CD4-positive, CD25-positive, alpha-beta regulatory T cell (primary cell): ENCODE measurements at regions not wholly inside any gene's neighbourhood (a gene's known extent, or its start where the extent isn't known, plus 50 kb on each side); places are given as distances from the start of the nearest gene placed in this dataset.

Experiments
- ATAC-seq, 2 donors: fragments of 150-1000 bp; cut with Tn5 transposase; one replicate each; pipeline ENCODE4 v1.10.0; 2021; ENCODE audit warnings: low read depth in 2 of 2, moderate number of reproducible peaks in 2 of 2, moderate library complexity in 1 of 2
- DNase-seq, 3 donors: peaks; one replicate each; pipeline versions ENCODE4 v3.0.0 to v3.0.0-alpha.2; 2012 to 2022; ENCODE audit warnings: mixed read lengths in 1 of 3
- H3K27ac ChIP-seq: one replicate; pipeline ENCODE4 v1.7.0; 2013; ENCODE audit warnings: mild to moderate bottlenecking, low read length; ENCODE audit not compliant: insufficient read depth, poor library complexity, severe bottlenecking
- H3K27me3 ChIP-seq: one replicate; pipeline ENCODE4 v1.7.0; 2013; ENCODE audit warnings: low read length; ENCODE audit not compliant: control insufficient read depth, insufficient read depth
- H3K36me3 ChIP-seq: one replicate; pipeline ENCODE4 v1.7.0; 2013; ENCODE audit warnings: mild to moderate bottlenecking, low read length, moderate library complexity; ENCODE audit not compliant: control insufficient read depth, insufficient read depth
- H3K4me1 ChIP-seq: 2 replicates; pipeline ENCODE4 v1.7.0; 2013; ENCODE audit warnings: mild to moderate bottlenecking, low read length; ENCODE audit not compliant: insufficient read depth, control insufficient read depth, poor library complexity, severe bottlenecking
- H3K4me3 ChIP-seq: one replicate; pipeline ENCODE4 v1.7.0; 2013; ENCODE audit warnings: low read depth, mild to moderate bottlenecking, low read length, moderate library complexity
- H3K9me3 ChIP-seq, 2 experiments: 1 replicate in 1 of 2; 2 replicates in 1 of 2; pipeline ENCODE4 v1.7.0; 2013; ENCODE audit warnings: low read length in 2 of 2, mild to moderate bottlenecking in 1 of 2, moderate library complexity in 1 of 2; ENCODE audit not compliant: control insufficient read depth in 2 of 2
- H3K27ac Mint-ChIP-seq, 3 donors: one replicate each; pipeline ENCODE4 v1.8.0; 2020 to 2022; ENCODE audit warnings: mild to moderate bottlenecking in 3 of 3, mixed read lengths in 3 of 3, moderate library complexity in 2 of 3
- H3K27me3 Mint-ChIP-seq: one replicate; pipeline ENCODE4 v1.8.0; 2022; ENCODE audit warnings: mild to moderate bottlenecking, mixed read lengths
- H3K36me3 Mint-ChIP-seq: one replicate; pipeline ENCODE4 v1.8.0; 2020; ENCODE audit warnings: mixed read lengths
- H3K4me1 Mint-ChIP-seq, 4 donors: one replicate each; pipeline ENCODE4 v1.8.0; 2020 to 2022; ENCODE audit warnings: mixed read lengths in 4 of 4, mild to moderate bottlenecking in 1 of 4
- H3K4me3 Mint-ChIP-seq, 4 donors: one replicate each; pipeline ENCODE4 v1.8.0; 2020 to 2022; ENCODE audit warnings: mild to moderate bottlenecking in 4 of 4, mixed read lengths in 4 of 4, moderate library complexity in 3 of 4
- H3K9me3 Mint-ChIP-seq, 7 donors: one replicate each; pipeline ENCODE4 v1.8.0; 2020 to 2022; ENCODE audit warnings: mixed read lengths in 7 of 7, mild to moderate bottlenecking in 3 of 7, moderate library complexity in 2 of 7

DNA sequence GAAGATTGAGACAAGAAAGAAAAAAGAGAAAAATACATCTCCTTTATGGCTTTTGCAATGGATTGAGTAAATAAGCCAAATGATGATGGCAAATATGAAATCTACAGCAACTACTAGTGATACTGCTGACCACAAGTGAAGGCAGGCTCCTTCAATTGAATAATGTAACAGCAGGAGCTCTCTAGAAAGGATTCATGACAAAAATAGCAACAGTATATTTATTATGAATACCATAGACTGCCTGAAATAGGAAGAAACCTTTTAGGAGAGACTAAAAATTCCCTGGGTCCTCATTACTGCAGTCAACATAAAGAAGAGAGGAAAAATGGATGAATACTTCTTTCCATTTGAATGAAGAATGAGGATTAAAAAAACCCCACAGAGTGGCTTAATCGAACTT, 306.8 kb upstream of the ANXA10 start:
- Histone ChIP-seq H3K4me3 (no peak overlapping the region), H3K27ac (no peak overlapping the region), H3K36me3 (no peaks in the 10 kb centered on the region), H3K4me1 (no peaks in the 10 kb centered on the region), H3K9me3 (no peaks in the 10 kb centered on the region), H3K27me3 (no peaks in the 10 kb centered on the region)
- ATAC-seq (no peak), DNase-seq (no peak)
- Mint-ChIP-seq H3K27ac (no peak overlapping the region), H3K4me3 (no peak overlapping the region), H3K9me3 (peaks cover 0 to 19% (median 4%) of the 10 kb centered on the region in 7 donors), H3K36me3 (no peaks in the 10 kb centered on the region), H3K27me3 (no peaks in the 10 kb centered on the region), H3K4me1 (no peaks in the 10 kb centered on the region)

DNA sequence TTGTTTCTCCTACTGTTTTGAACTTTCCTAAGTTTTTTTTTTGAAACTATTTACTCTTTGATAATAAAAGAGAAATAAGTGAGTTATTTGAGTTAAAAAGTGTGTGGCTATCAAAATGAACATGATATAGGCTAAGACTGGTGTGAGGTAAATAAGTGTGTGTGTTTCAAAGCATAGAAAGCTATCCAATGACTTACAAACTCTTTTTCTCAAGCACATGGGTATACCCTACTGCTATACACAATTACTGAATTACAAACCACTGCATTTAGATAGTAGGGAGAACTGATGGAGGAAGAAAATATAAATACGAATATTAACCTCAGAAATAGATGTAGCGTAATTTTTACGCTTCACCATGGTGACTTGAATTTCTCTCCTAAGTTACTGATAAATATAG, 305.8 kb upstream of the ANXA10 start:
- Mint-ChIP-seq H3K36me3 (no peaks in the 10 kb centered on the region), H3K9me3 (peaks cover 0 to 16% (median 4%) of the 10 kb centered on the region in 7 donors), H3K4me3 (no peak overlapping the region), H3K27ac (no peak overlapping the region), H3K4me1 (no peaks in the 10 kb centered on the region), H3K27me3 (no peaks in the 10 kb centered on the region)
- no peaks in the 10 kb centered on the region for H3K4me1 ChIP-seq
- no peaks in the 10 kb centered on the region for H3K36me3 ChIP-seq
- H3K4me3 ChIP-seq, result no peak overlapping the region
- H3K9me3 ChIP-seq, result no peaks in the 10 kb centered on the region
- H3K27me3 ChIP-seq, result no peaks in the 10 kb centered on the region
- no peak overlapping the region for H3K27ac ChIP-seq
- DNase-seq (no peak), ATAC-seq (no peak)

DNA sequence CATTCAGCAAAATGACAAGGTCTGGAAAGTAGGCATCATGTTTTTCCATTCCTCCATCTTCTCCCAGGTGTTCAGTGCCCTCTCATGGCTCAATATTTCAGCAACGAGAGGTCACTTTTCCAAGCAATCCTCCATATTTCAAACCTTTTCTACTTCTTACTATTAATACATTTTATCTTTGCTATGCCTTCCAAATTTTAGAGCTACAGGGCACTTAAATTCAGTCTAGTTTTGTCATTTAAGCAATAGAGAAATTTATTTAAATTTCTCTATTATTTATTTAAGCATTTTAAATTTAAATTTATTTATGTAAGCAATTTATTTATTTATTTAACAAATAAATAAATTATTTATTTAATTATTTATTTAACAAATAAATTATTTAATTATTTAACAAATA, 305.1 kb upstream of the ANXA10 start:
- no peaks in the 10 kb centered on the region for H3K27me3 ChIP-seq
- H3K4me3 Mint-ChIP-seq, result no peak overlapping the region
- no peak overlapping the region for H3K27ac ChIP-seq
- no peaks in the 10 kb centered on the region for H3K27me3 Mint-ChIP-seq
- H3K4me1 Mint-ChIP-seq, result no peaks in the 10 kb centered on the region
- H3K4me1 ChIP-seq, result no peaks in the 10 kb centered on the region
- no peak for DNase-seq
- H3K9me3 ChIP-seq, result no peaks in the 10 kb centered on the region
- no peak overlapping the region for H3K27ac Mint-ChIP-seq
- H3K36me3 ChIP-seq, result no peaks in the 10 kb centered on the region
- no peak for ATAC-seq
- peaks cover 2 to 11% (median 4%) of the 10 kb centered on the region in 7 donors for H3K9me3 Mint-ChIP-seq
- H3K4me3 ChIP-seq, result no peak overlapping the region
- H3K36me3 Mint-ChIP-seq, result no peaks in the 10 kb centered on the region

DNA sequence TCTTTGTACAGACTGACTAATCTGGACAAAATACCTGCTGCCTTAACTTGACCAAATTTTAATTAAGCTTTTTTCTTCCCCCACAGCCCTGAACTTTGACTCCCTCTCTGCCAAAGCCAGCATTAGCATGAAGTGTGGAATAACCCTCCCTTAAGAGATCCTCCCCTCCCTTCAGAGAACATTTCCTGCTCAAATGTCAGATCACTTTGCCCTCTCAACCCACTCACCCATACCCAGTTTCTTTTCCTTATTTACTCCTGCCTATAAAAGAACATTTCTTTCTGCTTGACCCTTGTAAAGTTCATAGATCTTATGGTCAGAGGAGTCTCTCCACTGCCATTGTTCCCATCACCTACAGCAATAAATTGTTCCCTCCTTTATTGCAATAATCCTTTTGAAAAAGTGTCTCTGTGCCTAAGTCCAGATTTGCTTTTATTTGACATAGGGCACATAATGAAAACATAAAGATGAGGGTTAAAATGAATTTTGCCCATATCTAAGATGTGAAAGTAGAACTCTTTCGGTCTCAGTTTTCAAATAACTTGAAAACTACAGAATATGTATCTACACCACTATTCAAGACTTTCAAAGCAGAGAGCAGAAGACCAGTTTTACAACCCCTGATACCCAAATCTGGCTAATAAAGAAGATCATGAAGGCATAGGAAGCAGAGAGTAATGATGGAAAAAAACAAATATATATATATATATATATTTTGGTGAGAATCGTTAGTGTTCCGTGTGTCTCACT, 289.7 kb upstream of the ANXA10 start:
- Mint-ChIP-seq H3K9me3 (peaks cover 0 to 14% (median 1%) of the 10 kb centered on the region in 7 donors), H3K36me3 (no peaks in the 10 kb centered on the region), H3K4me3 (no peak overlapping the region), H3K27me3 (no peaks in the 10 kb centered on the region), H3K4me1 (no peaks in the 10 kb centered on the region), H3K27ac (no peak overlapping the region)
- ATAC-seq (no peak), DNase-seq (no peak)
- H3K9me3 ChIP-seq, result peaks cover 0 to 2% of the 10 kb centered on the region in 2 experiments
- no peaks in the 10 kb centered on the region for H3K4me1 ChIP-seq
- H3K27me3 ChIP-seq, result no peaks in the 10 kb centered on the region
- H3K4me3 ChIP-seq, result no peak overlapping the region
- no peak overlapping the region for H3K27ac ChIP-seq
- H3K36me3 ChIP-seq, result no peaks in the 10 kb centered on the region

DNA sequence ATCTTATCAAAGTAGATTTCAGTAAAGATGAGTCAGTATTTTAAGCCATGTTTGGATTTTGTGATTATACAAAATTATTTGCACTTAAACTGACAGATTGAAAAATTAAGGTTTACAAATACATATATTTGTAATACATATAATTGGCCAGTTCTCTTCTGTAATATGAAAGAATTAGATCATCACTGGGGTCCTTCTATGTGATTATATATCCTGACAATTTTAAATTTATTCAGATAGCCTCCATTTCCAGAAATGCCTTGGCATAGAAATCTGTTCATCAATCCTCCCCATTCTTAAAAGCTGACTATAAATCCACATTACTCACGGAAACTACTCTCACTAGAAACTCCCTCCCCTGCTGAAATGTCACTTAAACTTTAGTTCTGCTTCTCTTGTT, 280.4 kb upstream of the ANXA10 start:
- Histone ChIP-seq H3K4me1 (no peaks in the 10 kb centered on the region), H3K27me3 (no peaks in the 10 kb centered on the region), H3K4me3 (no peak overlapping the region), H3K9me3 (no peaks in the 10 kb centered on the region), H3K36me3 (no peaks in the 10 kb centered on the region), H3K27ac (no peak overlapping the region)
- no peak for ATAC-seq
- Mint-ChIP-seq H3K36me3 (no peaks in the 10 kb centered on the region), H3K9me3 (peaks cover 0 to 22% (median 6%) of the 10 kb centered on the region in 7 donors), H3K27me3 (no peaks in the 10 kb centered on the region), H3K27ac (no peak overlapping the region), H3K4me1 (no peaks in the 10 kb centered on the region), H3K4me3 (no peak overlapping the region)
- DNase-seq, result no peak

- Mint-ChIP-seq H3K27ac (no peak overlapping the region), H3K27me3 (no peaks in the 10 kb centered on the region), H3K36me3 (no peaks in the 10 kb centered on the region)
These were observed 266.1 kb upstream of the ANXA10 start for GRCh38 chr4:167826281-167826680.

GRCh38 chr4:167831855-167832254, 260.5 kb upstream of the ANXA10 start:
- H3K27ac Mint-ChIP-seq, result no peak overlapping the region

More at GRCh38 chr4:167826281-167826680, 266.1 kb upstream of the ANXA10 start:
- H3K4me1 ChIP-seq, result no peaks in the 10 kb centered on the region
- H3K4me3 ChIP-seq, result no peak overlapping the region
- no peak overlapping the region for H3K27ac ChIP-seq
- H3K9me3 ChIP-seq, result no peaks in the 10 kb centered on the region
- H3K9me3 Mint-ChIP-seq, result peaks cover 0 to 12% (median 2%) of the 10 kb centered on the region in 7 donors
- no peaks in the 10 kb centered on the region for H3K4me1 Mint-ChIP-seq
- H3K27me3 ChIP-seq, result no peaks in the 10 kb centered on the region
- no peak overlapping the region for H3K4me3 Mint-ChIP-seq
- no peak for DNase-seq
- no peak for ATAC-seq
- no peaks in the 10 kb centered on the region for H3K36me3 ChIP-seq

GRCh38 chr4:167838686-167839085, 253.7 kb upstream of the ANXA10 start:
- no peak for ATAC-seq
- Histone ChIP-seq H3K36me3 (no peaks in the 10 kb centered on the region), H3K9me3 (peaks cover 0 to 4% of the 10 kb centered on the region in 2 experiments), H3K27me3 (no peaks in the 10 kb centered on the region), H3K27ac (no peak overlapping the region), H3K4me1 (no peaks in the 10 kb centered on the region), H3K4me3 (no peak overlapping the region)
- Mint-ChIP-seq H3K27me3 (no peaks in the 10 kb centered on the region), H3K4me1 (no peaks in the 10 kb centered on the region), H3K4me3 (no peak overlapping the region), H3K27ac (no peak overlapping the region), H3K36me3 (no peaks in the 10 kb centered on the region), H3K9me3 (peaks cover 2 to 16% (median 4%) of the 10 kb centered on the region in 7 donors)
- no peak for DNase-seq

More at GRCh38 chr4:167831855-167832254, 260.5 kb upstream of the ANXA10 start:
- Histone ChIP-seq H3K9me3 (no peaks in the 10 kb centered on the region), H3K27me3 (no peaks in the 10 kb centered on the region), H3K27ac (no peak overlapping the region), H3K36me3 (no peaks in the 10 kb centered on the region), H3K4me3 (no peak overlapping the region), H3K4me1 (no peaks in the 10 kb centered on the region)
- H3K36me3 Mint-ChIP-seq, result no peaks in the 10 kb centered on the region
- H3K4me1 Mint-ChIP-seq, result no peaks in the 10 kb centered on the region
- H3K27me3 Mint-ChIP-seq, result no peaks in the 10 kb centered on the region
- H3K9me3 Mint-ChIP-seq, result peaks cover 0 to 13% (median 2%) of the 10 kb centered on the region in 7 donors
- H3K4me3 Mint-ChIP-seq, result no peak overlapping the region
- ATAC-seq (no peak), DNase-seq (no peak)
